ENCODE measurements at regions not wholly inside any gene's neighbourhood (a gene's known extent, or its start where the extent isn't known, plus 50 kb on each side); places are given as distances from the start of the nearest gene placed in this dataset.

- TF ChIP-seq E2F8 (IDR thresholded peaks at IDR 0.05; ENCODE audit: low read depth, partially characterized antibody) (no peak), CREB1 (IDR thresholded peaks at IDR 0.05; ENCODE audit: low read depth) (no peak), ZBTB11 (CRISPR knock-in tag; IDR thresholded peaks at IDR 0.05) (no peak), EGR1 (IDR thresholded peaks at IDR 0.05; ENCODE audit: borderline replicate concordance in 1 of 2, low read depth in 2 of 2, low read length in 2 of 2) (no peak), JUND (IDR thresholded peaks at IDR 0.05; ENCODE audit: low read depth, low read length) (no peak), MXI1 (IDR thresholded peaks at IDR 0.05; ENCODE audit: low read depth, low read length) (no peak), KAT2A (conservative IDR thresholded peaks at IDR 0.05; ENCODE audit: control insufficient read depth, low read depth, low read length) (no peak)
These were observed 213.4 kb downstream of the BMP7 start (continued) for GRCh38 chr20:57053067-57053466.
